ENCODE measurements at regions not wholly inside any gene's neighbourhood (a gene's known extent, or its start where the extent isn't known, plus 50 kb on each side); places are given as distances from the start of the nearest gene placed in this dataset.

DNA sequence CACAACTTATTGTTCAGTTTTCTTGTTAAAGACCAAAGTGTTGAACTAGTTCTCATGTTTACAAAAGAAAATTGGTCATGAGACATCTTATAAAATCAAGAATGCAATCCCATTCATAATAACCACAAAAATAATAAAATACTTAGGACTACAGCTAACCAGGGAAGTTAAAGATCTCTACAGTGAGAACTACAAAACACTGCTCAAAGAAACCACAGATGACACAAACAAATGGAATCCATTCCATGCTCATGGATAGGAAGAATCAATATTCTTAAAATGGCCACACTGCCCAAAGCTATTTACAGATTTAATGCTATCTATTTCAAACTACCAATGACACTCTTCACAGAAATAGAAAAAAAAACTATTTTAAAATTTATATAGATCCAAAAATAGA lies 1354.8 kb upstream of the CDH2 start:
- TF ChIP-seq EZH2 (IDR thresholded peaks at IDR 0.05; ENCODE audit: borderline replicate concordance, low read depth, low read length, severe bottlenecking) = no peak
- TF ChIP-seq CTCF (IDR thresholded peaks at IDR 0.05; ENCODE audit: borderline replicate concordance, extremely low read depth, low read length, poor library complexity, severe bottlenecking) = no peak
